GM18502 (cell line): ENCODE measurements at regions not wholly inside any gene's neighbourhood (a gene's known extent, or its start where the extent isn't known, plus 50 kb on each side); places are given as distances from the start of the nearest gene placed in this dataset.
"Not testable (repeated sequence)": the region's sequence is repeated elsewhere in the genome, so short reads cannot be mapped to it uniquely, and the experiment has no call there.

Source experiments
- ATAC-seq: cut with Tn5 transposase; IDR thresholded peaks from one replicate; pipeline ENCODE4 v1.9.1; 2021; ENCODE audit warnings: mild to moderate bottlenecking; ENCODE audit not compliant: unreplicated experiment, poor library complexity

GRCh38 chr4:42205541-42205940, 53.1 kb upstream of the BEND4 start:
- ATAC-seq = no peak

GRCh38 chr4:42216664-42217063, 64.2 kb upstream of the BEND4 start:
- ATAC-seq = no peak

GRCh38 chr4:42225286-42225685, 72.8 kb upstream of the BEND4 start:
- ATAC-seq = no peak

- no peak for ATAC-seq
Measured at GRCh38 chr4:42234817-42235216, 82.4 kb upstream of the BEND4 start.

GRCh38 chr4:42235304-42236021, 83.0 kb upstream of the BEND4 start:
- no peak for ATAC-seq

- ATAC-seq = no peak
Measured at GRCh38 chr4:42237010-42237409, 84.6 kb upstream of the BEND4 start.

GRCh38 chr4:42237451-42237850, 85.0 kb upstream of the BEND4 start:
- ATAC-seq = no peak

GRCh38 chr4:42248972-42249371, 96.5 kb upstream of the BEND4 start:
- no peak for ATAC-seq

GRCh38 chr4:42252315-42252714, 99.9 kb upstream of the BEND4 start:
- no peak for ATAC-seq

GRCh38 chr4:42257645-42258044, 105.2 kb upstream of the BEND4 start:
- ATAC-seq = not testable (repeated sequence)

- ATAC-seq = no peak
Measured at GRCh38 chr4:42262701-42263490, 110.4 kb upstream of the BEND4 start.

- no peak for ATAC-seq
Measured at GRCh38 chr4:42265782-42266602, 113.5 kb upstream of the BEND4 start.

- ATAC-seq = no peak
Measured at GRCh38 chr4:42267724-42268123, 115.3 kb upstream of the BEND4 start.

- no peak for ATAC-seq
Measured at GRCh38 chr4:42268824-42269223, 116.4 kb upstream of the BEND4 start.

GRCh38 chr4:42271096-42271495, 118.6 kb upstream of the BEND4 start:
- no peak for ATAC-seq

GRCh38 chr4:42277291-42277690, 120.0 kb upstream of the SHISA3 start:
- ATAC-seq = no peak

GRCh38 chr4:42278709-42279324, 118.5 kb upstream of the SHISA3 start:
- no peak for ATAC-seq

- ATAC-seq = no peak
Measured at GRCh38 chr4:42280327-42281095, 116.8 kb upstream of the SHISA3 start.

GRCh38 chr4:42281324-42282020, 115.8 kb upstream of the SHISA3 start:
- ATAC-seq = peak; percentile 67
